Right ventricle myocardium inferior (tissue), 1 donor: ENCODE measurements at regions not wholly inside any gene's neighbourhood (a gene's known extent, or its start where the extent isn't known, plus 50 kb on each side); places are given as distances from the start of the nearest gene placed in this dataset.
"Not testable (repeated sequence)": the region's sequence is repeated elsewhere in the genome, so short reads cannot be mapped to it uniquely, and the experiment has no call there.

Experiments
- ATAC-seq: fragments of 200-7000 bp; cut with Tn5 transposase; one replicate; pipeline ENCODE4 v1.9.1; 2020; ENCODE audit warnings: mild to moderate bottlenecking, moderate library complexity
- DNase-seq: peaks from one replicate; pipeline ENCODE4 v3.0.0; 2021; ENCODE audit errors: missing footprints
- intact Hi-C: fragments of 100-400 bp; cut with DNase I; formaldehyde crosslinking; loops from one replicate; pipeline ENCODE4 v1.11.0; 2022
- donor health status: DM: no; HTN: yes; CAD: no; lungs with severe emphysema.

DNA sequence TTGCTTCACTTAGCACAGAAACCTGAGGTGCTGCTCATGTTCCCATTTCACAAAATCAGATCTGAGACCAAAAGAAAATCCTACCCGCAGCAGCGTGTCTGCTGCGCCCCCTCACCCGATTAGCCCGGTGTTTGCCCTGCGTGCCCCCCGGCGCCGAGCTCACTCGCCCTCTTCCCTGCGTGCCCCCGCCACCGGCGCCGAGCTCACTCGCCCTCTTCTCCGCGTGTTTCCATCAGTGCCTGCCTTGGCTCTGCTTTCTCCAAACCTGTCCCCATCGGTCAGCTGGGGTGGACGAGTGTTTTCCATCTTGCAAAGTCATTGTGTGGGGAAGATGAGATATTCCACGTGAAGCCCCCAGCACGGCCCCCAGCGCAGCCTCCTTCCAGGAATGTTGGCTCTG lies 225.3 kb upstream of the PITRM1 start:
- no peak for DNase-seq
- no peak for ATAC-seq
- intact Hi-C loops, result loop anchor here (5.0 kb wide), 1 partner anchor 69 kb away; no protein-coding TSS in a partner anchor

DNA sequence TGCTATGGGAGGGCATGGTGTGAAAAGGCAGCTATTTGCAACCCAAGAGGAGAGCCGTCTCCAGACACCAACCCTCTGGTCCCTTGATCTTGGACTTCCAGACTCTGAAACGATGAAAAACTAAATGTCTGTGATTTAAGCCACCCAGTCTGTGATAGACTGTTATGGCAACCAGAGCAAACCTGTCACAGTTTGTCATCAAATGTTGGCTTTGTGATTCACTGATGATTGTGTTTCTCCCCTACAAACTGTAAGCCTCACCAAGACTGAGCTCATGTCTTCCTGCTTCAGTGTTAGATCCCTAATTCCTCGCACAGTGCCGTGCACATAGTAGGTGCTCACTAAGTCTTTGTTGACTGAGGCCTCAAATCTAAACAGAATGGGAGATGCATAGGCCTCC lies 224.6 kb upstream of the PITRM1 start:
- intact Hi-C loops, result loop anchor here (5.0 kb wide), 1 partner anchor 70 kb away; no protein-coding TSS in a partner anchor
- no peak for ATAC-seq
- no peak for DNase-seq

DNA sequence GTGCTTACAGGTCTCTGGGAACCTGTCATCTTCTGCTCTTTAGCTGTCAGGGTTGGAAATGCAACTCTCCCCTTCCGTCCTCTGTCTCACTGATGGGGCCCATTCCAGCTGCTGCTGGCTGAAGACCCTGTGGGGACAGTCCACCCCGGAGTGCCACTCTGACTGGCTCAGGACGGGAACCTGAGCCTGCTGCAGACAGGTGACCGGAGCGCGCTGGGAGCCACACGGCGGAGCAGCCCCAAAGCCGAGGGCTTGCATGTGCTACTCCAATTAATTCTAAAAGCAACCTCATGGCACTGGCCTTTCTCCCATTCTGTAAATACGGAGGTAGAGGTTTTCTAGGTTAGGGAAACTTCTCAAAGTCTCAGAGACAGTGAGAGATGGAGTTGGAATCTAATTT lies 223.5 kb upstream of the PITRM1 start:
- no peak for DNase-seq
- intact Hi-C loops, result loop anchor here (5.0 kb wide), 1 partner anchor 71 kb away; no protein-coding TSS in a partner anchor
- ATAC-seq, result no peak

DNA sequence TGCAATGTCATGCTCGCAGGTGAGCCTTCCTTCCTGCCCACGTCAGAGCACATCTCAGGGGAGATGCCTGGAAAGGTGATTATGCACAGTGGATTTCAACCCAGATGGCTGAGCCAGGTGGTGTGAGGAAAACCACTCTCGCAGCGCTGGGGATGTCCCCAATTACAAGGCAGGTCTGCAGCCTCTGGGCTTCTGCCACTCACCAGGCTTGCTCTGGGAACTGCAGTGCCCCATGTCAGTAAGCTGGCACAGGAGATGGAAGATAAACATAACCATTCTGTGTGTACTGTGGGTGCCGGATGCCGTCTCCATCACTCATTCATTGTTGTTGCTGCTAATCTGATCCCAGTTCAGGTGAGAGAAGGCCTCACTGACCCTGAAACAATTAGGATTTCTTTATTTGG lies 222.9 kb upstream of the PITRM1 start:
- DNase-seq (no peak), ATAC-seq (no peak)
- intact Hi-C loops, result loop anchor here (5.0 kb wide), 1 partner anchor 72 kb away; no protein-coding TSS in a partner anchor

DNA sequence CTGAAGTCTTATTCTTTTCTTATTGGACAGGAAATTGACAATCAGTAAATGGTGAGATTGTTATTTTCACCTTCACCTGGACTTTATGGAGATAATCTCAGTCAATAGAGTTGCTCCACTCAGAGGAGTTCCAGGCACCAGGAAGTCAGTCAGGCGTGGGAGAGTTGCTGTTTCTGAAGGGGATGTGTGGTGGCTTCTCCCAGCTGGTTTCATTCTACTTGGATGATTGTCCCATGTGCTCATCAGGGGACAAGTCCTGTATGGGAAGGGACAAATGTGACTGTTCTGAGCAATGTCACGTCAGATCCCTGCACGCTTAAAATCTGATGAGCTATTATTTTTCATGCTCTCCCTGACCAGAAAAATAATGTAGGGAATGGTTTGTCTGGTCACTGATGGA lies 222.5 kb upstream of the PITRM1 start:
- DNase-seq, result no peak
- intact Hi-C loops, result loop anchor here (5.0 kb wide), 1 partner anchor 72 kb away; no protein-coding TSS in a partner anchor
- ATAC-seq, result no peak

DNA sequence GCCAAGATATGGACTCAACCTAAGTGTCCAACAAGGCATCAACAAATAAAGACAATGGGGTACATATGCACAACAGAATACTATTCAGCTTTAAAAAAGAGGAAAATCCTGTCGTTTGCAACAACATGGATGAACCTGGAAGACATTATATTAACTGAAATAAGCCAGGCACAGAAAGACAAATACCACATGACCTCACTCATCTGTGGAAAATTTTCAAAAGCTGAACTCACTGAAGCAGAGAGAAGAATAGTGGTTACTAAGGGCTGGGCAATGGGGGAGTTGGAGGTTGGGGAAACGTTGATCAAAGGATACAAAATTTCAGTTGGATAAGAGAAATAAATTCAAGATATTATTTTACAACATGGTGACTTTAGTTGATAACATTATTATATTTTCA lies 221.4 kb upstream of the PITRM1 start:
- intact Hi-C loops, result no loop called here
- no peak for ATAC-seq
- no peak for DNase-seq

DNA sequence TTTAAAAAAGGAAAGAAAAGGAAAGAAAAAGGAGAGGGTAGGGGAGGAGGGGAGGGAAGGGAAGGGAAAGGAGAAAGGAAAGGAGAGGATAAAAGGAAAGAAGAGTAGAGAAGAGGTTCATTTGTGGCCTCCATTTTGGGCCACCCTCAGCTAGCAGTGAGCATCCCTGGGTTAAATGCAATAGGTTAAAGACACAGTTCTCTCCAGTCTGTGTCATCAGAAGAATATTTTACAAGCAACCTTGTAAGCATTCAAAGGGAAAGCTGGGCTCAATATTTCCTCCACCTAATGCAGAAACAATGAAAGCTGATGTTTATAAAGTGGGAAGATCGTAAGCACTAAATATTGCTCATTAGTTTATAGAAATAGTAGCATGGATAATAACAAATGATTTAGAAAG lies 219.1 kb upstream of the PITRM1 start:
- intact Hi-C loops, result no loop called here
- no peak for ATAC-seq
- DNase-seq, result no peak

DNA sequence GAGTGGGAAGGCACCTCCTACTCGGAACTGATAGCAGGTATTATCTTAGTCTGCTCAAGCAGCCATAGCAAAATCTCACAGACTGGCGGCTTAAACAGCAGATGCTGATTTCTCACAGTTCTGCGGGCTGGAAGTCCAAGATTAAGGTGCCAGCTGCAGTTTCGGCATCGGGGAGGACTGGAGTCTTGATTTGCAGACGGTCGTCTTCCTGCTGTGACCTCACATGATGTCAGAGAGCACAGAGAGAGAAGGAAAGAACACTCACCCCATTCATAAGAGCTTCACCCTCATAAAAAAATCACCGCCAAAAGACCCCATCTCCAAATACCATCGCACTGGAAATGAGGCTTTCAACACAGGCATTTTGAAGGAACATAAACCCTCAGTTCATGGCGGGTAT lies 216.5 kb upstream of the PITRM1 start:
- intact Hi-C loops, result no loop called here
- DNase-seq (no peak), ATAC-seq (no peak)

DNA sequence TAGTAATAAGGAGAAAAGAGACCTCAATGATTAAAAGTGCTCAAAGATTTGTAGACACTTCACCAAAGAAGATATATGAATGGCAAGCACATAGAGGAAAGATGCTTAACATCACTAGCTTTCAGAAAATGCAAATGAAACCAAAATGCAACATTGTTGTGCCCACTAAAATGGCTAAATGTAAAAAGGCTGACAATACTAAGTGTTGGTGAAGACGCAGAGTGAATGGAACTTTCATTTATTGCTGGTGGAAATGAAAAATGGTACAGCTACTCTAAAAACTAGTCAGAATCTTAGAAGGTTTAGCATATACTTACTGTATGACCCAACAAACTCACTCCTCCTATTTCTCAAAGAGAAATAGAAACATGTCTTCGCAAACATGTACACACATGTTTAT lies 212.9 kb upstream of the PITRM1 start:
- ATAC-seq (no peak), DNase-seq (no peak)
- intact Hi-C loops, result no loop called here

DNA sequence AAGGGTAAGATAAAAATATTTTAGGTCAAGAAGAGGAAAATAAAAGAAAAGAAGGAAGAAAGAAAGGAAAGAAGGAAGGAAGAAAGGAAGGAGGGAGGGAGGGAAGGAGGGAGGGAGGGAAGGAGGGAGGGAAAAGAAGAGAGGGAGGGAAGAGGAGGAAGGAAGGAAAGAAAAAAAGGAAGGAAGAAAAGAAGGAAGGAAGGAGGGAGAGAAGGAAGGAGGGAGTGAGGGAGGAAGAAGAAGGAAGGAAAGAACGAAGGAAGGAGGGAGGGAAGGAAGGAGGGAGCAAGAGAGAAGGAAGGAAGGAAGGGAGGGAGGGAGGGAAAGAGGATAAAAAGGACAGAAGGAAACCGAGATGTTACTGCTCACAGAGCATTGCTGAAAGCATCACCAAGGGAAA lies 209.5 kb upstream of the PITRM1 start:
- intact Hi-C loops, result no loop called here
- DNase-seq (no peak), ATAC-seq (no peak)

DNA sequence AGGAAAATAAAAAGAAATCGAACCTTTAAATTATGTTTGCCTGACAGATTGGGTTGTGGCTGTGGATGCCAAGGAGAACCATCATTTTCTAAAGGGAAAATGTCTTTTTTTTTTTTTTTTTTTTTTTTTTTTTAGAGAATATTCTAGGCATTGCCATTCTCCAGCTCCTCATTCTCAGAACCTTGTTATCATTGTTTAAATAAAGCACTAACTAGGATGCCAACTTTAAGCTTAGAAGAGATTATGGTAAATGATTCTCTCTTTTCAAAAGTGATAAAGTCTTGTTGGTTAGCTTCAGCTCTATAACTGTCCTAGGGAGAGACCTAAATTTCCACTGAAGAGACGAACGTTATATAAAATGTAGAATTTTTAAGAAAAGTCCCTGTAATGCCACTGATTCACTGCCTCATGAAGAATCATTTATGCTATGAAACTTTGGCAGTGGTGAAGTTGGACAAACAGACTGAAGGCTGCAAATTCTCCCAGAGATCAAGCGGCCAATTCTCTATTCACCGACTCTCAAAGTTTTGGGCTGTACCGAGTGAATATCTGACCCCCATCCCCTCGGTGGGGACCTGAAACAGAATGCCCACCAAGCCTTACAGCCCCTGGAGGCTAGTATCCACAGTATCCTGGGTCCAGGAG lies 207.9 kb upstream of the PITRM1 start:
- DNase-seq, result no peak
- intact Hi-C loops, result no loop called here
- ATAC-seq, result no peak

DNA sequence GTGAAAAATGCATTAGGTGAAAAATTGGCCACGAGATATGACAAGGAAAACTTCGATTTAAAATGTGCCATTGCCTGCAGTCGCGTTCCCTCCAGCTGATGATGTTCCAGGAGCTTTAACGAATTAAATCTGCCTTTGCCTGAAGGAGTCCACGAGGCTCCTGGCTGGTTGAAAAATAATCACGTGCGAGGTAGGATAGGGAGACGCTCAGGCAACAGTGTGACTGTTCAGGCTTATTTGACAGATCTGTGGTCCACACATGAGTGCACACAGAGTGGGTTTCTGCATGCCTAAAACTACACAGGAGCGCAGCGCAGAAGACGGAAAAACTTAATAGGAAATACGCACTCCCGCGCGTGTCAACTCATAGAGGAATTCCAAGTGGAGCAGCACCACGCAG lies 204.0 kb upstream of the PITRM1 start:
- DNase-seq, result peak; percentile 26
- no peak for ATAC-seq
- intact Hi-C loops, result no loop called here

DNA sequence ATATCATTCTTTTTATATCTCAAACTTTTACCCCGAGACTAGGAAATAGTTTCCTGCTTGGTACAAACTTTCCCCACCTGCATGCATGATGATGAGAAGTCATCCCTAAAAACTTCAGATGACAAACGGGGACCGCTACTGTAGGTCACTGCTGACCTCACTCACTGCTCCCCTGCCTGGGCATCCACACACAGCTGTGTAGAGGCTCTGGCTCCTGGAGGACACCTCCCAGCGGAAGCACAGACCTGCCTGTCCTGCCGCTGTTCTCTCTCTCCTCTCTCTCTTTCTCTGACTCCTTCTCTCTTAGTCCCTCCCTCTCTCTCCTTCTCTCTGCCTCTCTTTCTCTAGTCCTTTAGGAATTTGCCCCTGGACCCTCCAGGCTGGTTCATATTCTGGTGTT lies 202.9 kb upstream of the PITRM1 start:
- ATAC-seq, result no peak
- DNase-seq, result no peak
- intact Hi-C loops, result no loop called here

DNA sequence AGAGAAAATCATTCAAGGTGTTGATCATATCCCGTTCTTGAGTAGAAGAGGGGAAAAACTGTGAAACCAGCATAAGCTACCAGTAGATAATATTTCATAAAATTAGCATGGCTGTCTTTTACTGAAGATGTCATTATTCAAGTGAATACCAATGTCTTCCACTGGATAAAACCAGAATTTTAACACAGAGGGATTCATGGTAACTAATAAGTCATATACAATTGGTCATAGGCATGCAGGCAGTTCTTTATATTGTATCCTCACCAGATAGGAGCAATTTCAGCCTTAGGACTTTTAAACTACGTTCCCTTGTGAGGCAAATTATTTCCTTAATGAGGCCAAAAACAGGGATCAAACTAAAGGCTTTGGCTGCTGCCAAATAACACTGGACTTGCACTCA lies 202.3 kb upstream of the PITRM1 start:
- intact Hi-C loops, result no loop called here
- ATAC-seq (no peak), DNase-seq (no peak)

DNA sequence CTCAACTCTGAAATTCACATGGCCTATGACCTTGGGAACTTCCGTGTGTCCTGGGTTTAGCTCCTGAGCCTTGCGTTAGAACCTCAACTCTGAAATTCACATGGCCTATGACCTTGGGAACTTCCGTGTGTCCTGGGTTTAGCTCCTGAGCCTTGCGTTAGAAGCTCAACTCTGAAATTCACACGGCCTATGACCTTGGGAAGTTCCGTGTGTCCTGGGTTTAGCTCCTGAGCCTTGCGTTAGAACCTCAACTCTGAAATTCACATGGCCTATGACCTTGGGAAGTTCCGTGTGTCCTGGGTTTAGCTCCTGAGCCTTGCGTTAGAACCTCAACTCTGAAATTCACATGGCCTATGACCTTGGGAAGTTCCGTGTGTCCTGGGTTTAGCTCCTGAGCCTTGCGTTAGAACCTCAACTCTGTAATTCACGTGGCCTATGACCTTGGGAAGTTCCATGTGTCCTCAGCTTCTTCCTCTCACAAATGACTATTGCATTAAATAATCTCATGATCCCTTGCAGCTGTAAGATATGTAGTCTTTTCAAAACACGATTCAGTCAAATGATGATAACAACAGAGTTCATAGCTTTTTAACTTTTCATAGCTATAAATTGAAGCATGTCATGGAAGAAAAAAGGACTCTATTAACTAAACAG lies 200.9 kb upstream of the PITRM1 start:
- DNase-seq, ATAC-seq, intact Hi-C loops: not testable (repeated sequence)

DNA sequence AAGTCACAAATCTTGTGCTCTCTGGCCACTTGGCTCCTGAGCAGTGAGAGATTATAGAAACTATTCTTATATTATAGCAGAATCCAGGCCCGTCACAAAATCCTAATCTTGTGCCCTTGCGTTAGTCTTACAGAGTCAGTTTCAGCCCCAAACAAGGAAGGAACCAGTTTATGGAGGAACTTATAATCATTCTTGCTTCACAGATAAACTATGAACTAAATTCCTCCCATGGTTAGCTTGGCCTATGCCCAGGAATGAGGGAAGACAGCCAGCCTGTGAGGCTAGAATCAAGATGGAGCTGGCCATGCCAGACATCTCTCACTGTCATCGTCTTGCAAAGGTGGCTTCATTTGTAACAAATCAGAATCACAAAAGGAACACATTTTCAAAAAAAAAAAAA lies 199.7 kb upstream of the PITRM1 start:
- ATAC-seq (no peak), DNase-seq (no peak)
- intact Hi-C loops, result no loop called here

DNA sequence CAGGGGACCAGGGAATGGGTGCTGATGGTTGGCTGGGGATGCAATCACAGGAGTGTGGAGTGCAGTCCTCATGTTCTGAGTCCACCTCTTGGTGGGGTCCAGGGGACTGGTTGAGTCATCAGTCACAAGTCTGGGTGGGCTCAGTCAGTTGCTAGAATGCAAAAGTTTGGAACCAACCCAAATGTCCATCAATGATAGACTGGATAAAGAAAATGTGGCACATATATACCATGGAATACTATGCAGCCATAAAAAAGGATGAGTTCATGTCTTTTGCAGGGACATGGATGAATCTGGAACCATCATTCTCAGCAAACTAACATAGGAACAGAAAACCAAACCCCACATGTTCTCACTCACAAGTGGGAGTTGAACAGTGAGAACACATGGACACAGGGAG lies 199.0 kb upstream of the PITRM1 start:
- intact Hi-C loops, ATAC-seq, DNase-seq: not testable (repeated sequence)

DNA sequence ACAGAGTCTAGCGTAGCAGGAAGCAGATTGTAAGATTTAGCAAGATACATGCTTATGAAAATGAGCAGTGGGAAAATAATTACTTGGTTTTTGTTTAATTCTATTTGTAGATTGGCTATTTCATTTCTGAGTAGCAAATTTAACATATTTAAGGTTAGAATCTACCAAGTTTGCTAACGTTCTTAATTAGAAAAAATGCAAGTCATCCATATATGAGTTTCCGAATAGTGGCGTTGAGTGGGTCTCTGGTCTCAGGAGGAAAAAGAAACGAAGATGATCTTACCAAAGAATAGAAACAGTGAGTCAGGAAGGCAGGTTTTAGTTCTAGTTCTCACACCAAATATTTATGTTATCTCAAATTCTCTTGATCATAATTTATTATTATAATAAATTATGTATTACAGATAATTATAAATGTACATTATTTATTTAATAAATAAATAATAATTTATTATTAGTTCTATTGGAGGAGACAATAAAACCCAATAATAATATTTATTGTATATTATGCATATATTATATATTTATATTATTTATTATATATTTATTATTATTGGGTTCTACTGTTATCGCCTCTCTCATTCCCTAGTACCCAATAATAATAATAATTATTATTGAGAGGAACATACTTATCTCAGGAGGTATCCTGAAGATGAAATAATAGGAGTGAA lies 194.3 kb upstream of the PITRM1 start:
- no peak for DNase-seq
- intact Hi-C loops, result no loop called here
- no peak for ATAC-seq

DNA sequence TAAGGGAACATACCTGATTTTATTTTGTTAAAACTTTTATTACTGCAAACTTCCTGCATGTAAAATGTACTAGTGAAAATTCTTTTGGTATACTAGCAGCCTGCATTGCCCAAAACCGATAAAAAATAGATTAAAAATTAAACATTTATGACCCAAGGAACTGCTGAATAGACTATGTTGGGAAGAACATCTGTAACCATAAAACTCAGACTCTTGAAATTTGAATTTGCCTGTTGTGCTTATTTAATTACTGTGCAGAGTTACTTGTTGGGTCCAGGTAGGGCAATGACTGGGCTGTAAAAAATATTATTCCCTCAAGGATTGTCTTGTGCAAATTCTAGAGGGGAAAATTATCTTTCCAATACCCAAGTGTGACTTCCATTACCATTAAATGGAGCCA lies 193.5 kb upstream of the PITRM1 start:
- DNase-seq, result no peak
- intact Hi-C loops, result no loop called here
- no peak for ATAC-seq

DNA sequence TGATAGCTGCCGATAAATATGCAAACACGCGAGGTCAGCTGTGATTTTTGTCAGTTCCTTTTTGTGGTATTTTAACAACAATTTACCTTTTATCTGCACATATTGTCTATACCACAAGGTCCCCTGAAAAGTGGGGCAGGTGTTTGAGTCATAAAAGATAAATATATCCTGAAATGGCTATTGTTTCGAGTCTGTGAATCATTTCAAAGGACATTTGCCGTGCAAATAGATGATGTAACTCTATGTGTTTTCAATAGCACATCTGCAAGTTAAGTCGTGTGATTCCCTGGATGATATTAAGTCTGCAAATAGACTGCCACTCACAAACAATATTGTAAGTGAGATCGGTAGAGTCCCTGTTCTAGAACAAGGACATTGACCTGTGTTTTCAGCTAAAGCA lies 193.0 kb upstream of the PITRM1 start:
- ATAC-seq (no peak), DNase-seq (no peak)
- intact Hi-C loops, result no loop called here
